GM12864 (cell line): ENCODE measurements at regions not wholly inside any gene's neighbourhood (a gene's known extent, or its start where the extent isn't known, plus 50 kb on each side); places are given as distances from the start of the nearest gene placed in this dataset.
"Not testable (repeated sequence)": the region's sequence is repeated elsewhere in the genome, so short reads cannot be mapped to it uniquely, and the experiment has no call there.

Experiments used
- DNase-seq: peaks from one replicate; pipeline ENCODE4 v3.0.0-alpha.2; 2011; ENCODE audit warnings: low read depth
- H3K4me3 ChIP-seq: 2 replicates; pipeline ENCODE4 v1.5.1; 2011; ENCODE audit warnings: mild to moderate bottlenecking, low read depth, low read length, control low read depth
- TF ChIP-seq, protein P1 (sequence below): IDR thresholded peaks from 2 replicates; pipeline ENCODE4 v1.5.1; 2011; ENCODE audit warnings: low read depth, mild to moderate bottlenecking, moderate library complexity, low read length, control low read depth, inconsistent platforms; ENCODE audit errors: missing control alignments

DNA sequence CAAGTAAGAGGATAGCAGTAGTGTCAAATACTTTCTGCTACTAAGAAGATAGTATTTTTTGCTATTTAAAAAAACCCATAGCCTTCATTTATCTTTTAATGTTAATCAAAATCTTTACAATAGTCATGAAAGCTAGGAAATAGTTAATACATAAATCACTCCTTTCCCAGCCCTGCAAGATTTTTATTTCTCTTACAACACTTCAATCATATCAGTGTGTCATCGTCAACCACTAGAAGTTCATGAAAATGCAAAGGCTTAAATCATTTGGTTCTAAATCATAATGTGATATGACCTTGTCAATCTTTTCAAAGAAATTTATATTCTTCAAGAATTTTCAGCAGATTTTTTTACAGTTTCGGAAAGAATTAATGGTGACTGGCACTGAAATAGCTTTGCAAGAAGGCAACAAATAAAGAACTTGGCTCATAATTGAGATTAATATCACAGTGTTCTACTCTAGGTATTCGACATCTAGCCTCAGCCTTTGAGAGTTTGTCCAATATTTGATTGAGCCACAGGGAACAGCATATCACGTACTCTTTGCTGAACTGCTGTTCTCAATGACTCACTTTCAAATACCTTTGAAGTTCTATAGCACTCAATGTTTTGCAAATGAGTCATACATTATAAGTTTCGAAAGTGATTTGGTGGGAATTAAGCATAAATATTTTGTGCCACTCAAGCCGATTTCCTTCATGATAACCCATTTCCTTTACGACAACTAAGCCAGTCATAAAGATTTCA is 384.0 kb upstream of the FOXG1 start:
- TF ChIP-seq, protein P1, sequence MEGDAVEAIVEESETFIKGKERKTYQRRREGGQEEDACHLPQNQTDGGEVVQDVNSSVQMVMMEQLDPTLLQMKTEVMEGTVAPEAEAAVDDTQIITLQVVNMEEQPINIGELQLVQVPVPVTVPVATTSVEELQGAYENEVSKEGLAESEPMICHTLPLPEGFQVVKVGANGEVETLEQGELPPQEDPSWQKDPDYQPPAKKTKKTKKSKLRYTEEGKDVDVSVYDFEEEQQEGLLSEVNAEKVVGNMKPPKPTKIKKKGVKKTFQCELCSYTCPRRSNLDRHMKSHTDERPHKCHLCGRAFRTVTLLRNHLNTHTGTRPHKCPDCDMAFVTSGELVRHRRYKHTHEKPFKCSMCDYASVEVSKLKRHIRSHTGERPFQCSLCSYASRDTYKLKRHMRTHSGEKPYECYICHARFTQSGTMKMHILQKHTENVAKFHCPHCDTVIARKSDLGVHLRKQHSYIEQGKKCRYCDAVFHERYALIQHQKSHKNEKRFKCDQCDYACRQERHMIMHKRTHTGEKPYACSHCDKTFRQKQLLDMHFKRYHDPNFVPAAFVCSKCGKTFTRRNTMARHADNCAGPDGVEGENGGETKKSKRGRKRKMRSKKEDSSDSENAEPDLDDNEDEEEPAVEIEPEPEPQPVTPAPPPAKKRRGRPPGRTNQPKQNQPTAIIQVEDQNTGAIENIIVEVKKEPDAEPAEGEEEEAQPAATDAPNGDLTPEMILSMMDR, result no peak
- DNase-seq, result no peak
- H3K4me3 ChIP-seq, result no peak overlapping the region

DNA sequence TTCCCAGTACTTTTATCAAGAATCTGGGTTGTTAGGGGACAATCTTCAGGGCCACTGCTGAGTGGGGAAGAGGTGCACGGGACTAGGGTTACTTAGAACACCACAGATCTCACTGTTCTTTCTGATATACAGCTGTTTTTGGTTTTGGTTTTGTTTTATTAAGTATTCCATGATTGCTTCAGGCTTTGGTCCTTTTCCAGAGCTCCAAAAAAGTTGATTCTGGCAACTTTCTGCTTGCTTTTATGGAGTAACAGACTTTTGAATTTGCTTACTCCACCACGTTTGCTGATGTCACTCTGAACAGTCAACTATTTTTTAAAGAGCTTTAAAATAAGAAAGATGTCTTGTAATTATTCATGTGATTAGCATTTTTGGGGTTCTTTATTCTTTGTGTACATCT is 368.1 kb upstream of the FOXG1 start:
- TF ChIP-seq, protein P1, result no peak
- no peak overlapping the region for H3K4me3 ChIP-seq
- no peak for DNase-seq

DNA sequence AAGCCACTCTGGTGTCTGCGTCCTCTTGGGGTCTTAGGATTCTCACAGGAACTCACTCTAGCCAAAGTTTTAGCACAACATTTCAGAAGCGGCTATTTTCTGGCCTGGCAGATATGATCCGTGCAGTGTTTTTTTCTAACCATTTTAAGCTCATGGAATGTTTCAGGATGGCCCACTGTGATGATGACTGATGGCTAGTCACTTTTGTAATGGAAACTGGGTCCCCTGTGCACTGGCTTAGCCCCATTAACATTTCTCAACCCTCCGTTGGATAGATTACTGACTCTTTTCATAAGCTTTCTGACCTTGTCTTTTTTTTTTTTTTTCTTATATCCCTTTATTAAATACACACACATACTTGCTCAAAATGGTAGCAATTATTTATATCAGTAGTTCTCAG is 364.9 kb upstream of the FOXG1 start:
- not testable (repeated sequence) for H3K4me3 ChIP-seq, DNase-seq

DNA sequence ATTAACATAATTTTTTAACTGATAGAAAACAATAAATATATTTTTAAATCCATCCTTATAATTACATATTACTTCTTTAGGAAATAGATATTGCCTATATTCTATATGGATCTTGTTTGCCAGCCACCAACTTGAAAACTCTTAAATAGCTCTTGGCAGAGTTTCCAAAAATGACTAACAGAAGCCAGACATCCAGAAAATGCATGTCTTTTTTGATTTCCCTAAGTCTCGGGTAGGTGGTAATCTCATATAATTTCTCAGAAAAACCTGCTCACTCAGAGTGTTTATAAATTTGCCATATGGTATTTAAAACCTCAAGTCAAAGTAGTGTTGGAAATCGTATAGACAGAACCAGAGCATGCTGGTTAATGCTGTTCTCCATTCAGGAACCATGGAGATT is 360.4 kb upstream of the FOXG1 start:
- TF ChIP-seq, protein P1, result no peak
- no peak overlapping the region for H3K4me3 ChIP-seq
- no peak for DNase-seq

DNA sequence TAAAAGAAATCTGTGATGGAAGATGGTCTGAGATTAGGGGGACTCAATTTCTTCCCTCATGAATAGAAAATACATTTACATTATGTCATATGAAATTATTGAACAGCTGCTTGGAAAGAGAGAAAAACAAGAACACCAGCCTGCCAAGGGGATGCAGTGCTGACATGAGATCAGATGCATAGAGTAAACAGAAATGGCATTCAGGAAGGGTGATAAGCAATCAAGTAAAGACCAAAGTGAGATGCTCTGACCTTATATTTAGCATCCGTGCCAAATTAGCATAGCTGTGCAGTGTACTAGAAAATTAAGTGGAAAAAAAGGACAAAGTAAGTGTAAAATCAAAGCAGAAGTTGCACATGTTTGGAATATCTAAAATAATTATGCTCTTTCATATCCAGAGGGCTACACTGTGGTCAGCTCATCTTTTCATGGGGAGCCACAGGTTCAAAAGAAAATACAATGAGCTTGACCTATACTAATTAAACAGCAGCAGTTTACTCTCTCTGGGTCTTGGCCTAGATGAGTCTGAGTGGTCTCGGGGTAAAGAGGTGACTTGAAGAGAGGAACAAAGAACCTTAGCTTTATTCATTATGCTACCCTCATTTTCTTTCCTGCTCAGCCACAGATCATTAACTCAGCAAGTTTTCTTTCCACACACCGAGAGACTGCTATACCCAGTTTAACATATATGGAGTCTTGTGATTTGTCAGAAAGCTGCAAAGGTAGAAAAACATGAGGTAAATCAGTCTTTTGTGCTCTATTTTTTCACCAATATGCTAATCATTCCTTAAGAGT is 359.4 kb upstream of the FOXG1 start:
- no peak for DNase-seq
- TF ChIP-seq, protein P1, result no peak
- H3K4me3 ChIP-seq, result no peak overlapping the region

DNA sequence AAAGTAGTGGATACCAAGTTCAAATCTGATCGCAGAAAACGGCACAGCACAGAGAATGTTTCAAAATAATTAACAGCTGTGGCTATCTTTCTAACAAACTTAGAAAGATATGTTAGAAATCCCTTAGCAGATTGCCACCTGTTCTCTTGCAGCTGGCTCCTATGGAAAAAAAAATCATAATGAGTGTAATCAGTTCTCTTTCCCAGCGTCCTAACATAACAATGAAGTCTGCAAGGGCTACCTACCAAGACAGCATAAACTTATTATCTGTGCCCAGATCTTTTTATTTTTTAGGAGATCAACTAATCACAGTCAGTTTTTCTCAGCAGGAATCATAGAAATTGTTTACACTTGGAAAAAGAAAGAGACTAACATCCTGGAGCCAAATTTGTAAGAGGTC is 358.6 kb upstream of the FOXG1 start:
- no peak for DNase-seq
- H3K4me3 ChIP-seq, result no peak overlapping the region
- TF ChIP-seq, protein P1, result no peak

DNA sequence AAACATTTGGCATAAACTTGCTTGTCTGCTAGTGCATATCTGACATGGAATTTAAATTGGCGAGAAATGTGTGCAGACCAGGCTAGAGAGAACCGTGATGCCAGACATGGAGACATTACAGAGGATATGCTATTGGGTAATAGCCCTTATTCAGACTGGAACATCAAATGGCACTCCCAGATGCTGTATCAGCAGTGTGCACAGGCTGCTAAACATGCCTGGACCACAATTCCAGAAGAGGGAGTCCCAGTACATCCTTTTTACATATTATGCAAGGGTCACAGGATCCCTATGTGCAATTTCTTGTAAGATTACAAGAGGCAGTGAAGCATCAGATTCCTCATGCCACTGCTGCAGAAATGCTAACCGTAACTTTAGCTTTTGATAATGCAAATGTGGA is 354.5 kb upstream of the FOXG1 start:
- DNase-seq, result no peak
- no peak overlapping the region for H3K4me3 ChIP-seq
- TF ChIP-seq, protein P1, result no peak
